HCT116 (cell line): ENCODE measurements at regions not wholly inside any gene's neighbourhood (a gene's known extent, or its start where the extent isn't known, plus 50 kb on each side); places are given as distances from the start of the nearest gene placed in this dataset.

ENCODE experiments used
- ATAC-seq: fragments of 200-7000 bp; cut with Tn5 transposase; 2 replicates; pipeline ENCODE4 v1.9.1; 2020; ENCODE audit warnings: mild to moderate bottlenecking, moderate library complexity
- BruUV-seq: library from RNA; stranded (reverse); fragments of 400-500 nt; replicated peaks from 2 replicates; lab custom pipeline; 2021; lab: Mats Ljungman, UMichigan
- CTCF ChIA-PET: fragments of 300-600 bp; sonication (Branson Sonifier 250); formaldehyde crosslinking; loops from one replicate; lab custom pipeline; 2021; ENCODE audit warnings: antibody characterized with exemption; lab: Charles Lee
- POLR2A ChIA-PET: fragments of 300-600, 350-600 bp; sonication (Branson Sonifier 250); formaldehyde crosslinking; loops from one replicate; lab custom pipeline; 2021; ENCODE audit warnings: antibody characterized with exemption; lab: Charles Lee
- RAD21 ChIA-PET, 2 experiments: fragments of 300-600 bp; sonication (Branson Sonifier 250); formaldehyde crosslinking; loops; one replicate each; lab custom pipeline; 2023; ENCODE audit warnings: low total read pairs in 2 of 2; ENCODE audit not compliant: uncharacterized antibody in 2 of 2, unreplicated experiment in 2 of 2, low non-redundant PET in 1 of 2; lab: Charles Lee
- DNase-seq: peaks from one replicate; pipeline ENCODE4 v3.0.0-alpha.2; 2010; ENCODE audit warnings: low read depth, low spot score
- H2AFZ ChIP-seq: fragments of 200-600 bp; shearing (Covaris generic), sonication (generic); 2 replicates; pipeline ENCODE4 v1.6.1; 2017; ENCODE audit warnings: low read depth, mixed run types, mixed read lengths, antibody characterized with exemption, low read length; ENCODE audit not compliant: poor library complexity, severe bottlenecking
- H3K27ac ChIP-seq: 2 replicates; pipeline ENCODE4 v1.5.1; 2012; ENCODE audit warnings: low read depth, low read length
- H3K27me3 ChIP-seq: fragments of 200-600 bp; sonication (generic); 2 replicates; pipeline ENCODE4 v1.6.1; 2016; ENCODE audit warnings: mixed run types, low read length, mixed read lengths; ENCODE audit not compliant: insufficient read depth
- H3K36me3 ChIP-seq, 2 experiments: fragments of 200-500 bp in 1 of 2; fragments of 200-600 bp in 1 of 2; sonication (Bioruptor generic) in 1 of 2; sonication (generic) in 1 of 2; 2 replicates each; pipeline versions ENCODE4 v1.5.1 to v1.6.1; 2014 to 2016; ENCODE audit warnings: low read length in 2 of 2, inconsistent platforms in 1 of 2, mixed read lengths in 1 of 2, mixed run types in 1 of 2; ENCODE audit not compliant: insufficient read depth in 2 of 2, control insufficient read depth in 1 of 2
- H3K4me1 ChIP-seq, 2 experiments: fragments of 200-600 bp in 1 of 2; sonication (generic) in 1 of 2; 2 replicates each; pipeline versions ENCODE4 v1.5.1 to v1.6.1; 2012 to 2017; ENCODE audit warnings: low read length in 2 of 2, inconsistent platforms in 1 of 2, mild to moderate bottlenecking in 1 of 2, mixed read lengths in 1 of 2, mixed run types in 1 of 2, moderate library complexity in 1 of 2; ENCODE audit not compliant: insufficient read depth in 2 of 2, control insufficient read depth in 1 of 2
- H3K4me2 ChIP-seq: fragments of 200-600 bp; sonication (generic); 2 replicates; pipeline ENCODE4 v1.6.1; 2017; ENCODE audit warnings: mixed run types, low read length, mixed read lengths
- H3K4me3 ChIP-seq, 2 experiments: fragments of 200-600 bp in 1 of 2; sonication (generic) in 1 of 2; replicated peaks in 1 of 2; 2 replicates each; pipeline ENCODE4 v1.5.1; 2011 to 2016; ENCODE audit warnings: low read length in 2 of 2, control low read depth in 1 of 2, low read depth in 1 of 2, mild to moderate bottlenecking in 1 of 2, mixed read lengths in 1 of 2, mixed run types in 1 of 2
- H3K79me2 ChIP-seq: fragments of 200-600 bp; sonication (generic); 2 replicates; pipeline ENCODE4 v1.6.1; 2017; ENCODE audit warnings: mild to moderate bottlenecking, mixed run types, low read length, moderate library complexity, mixed read lengths; ENCODE audit not compliant: insufficient read depth
- H3K9ac ChIP-seq: fragments of 200-600 bp; sonication (generic); 2 replicates; pipeline ENCODE4 v1.6.1; 2016; ENCODE audit warnings: low read length, mixed read lengths
- H3K9me2 ChIP-seq: fragments of 200-600 bp; sonication (generic), shearing (Covaris generic); 2 replicates; pipeline ENCODE4 v1.6.1; 2017; ENCODE audit warnings: mixed run types, mild to moderate bottlenecking, moderate library complexity; ENCODE audit not compliant: insufficient read depth
- H3K9me3 ChIP-seq, 2 experiments: fragments of 200-500 bp in 1 of 2; fragments of 200-600 bp in 1 of 2; sonication (Bioruptor generic) in 1 of 2; sonication (generic) in 1 of 2; 2 replicates each; pipeline ENCODE4 v1.6.1; 2014 to 2017; ENCODE audit warnings: low read length in 2 of 2, mixed read lengths in 2 of 2, inconsistent platforms in 1 of 2, low read depth in 1 of 2, mild to moderate bottlenecking in 1 of 2, mixed run types in 1 of 2, moderate library complexity in 1 of 2; ENCODE audit not compliant: control insufficient read depth in 1 of 2, insufficient read depth in 1 of 2
- H4K20me1 ChIP-seq: fragments of 200-600 bp; sonication (generic), shearing (Covaris generic); 2 replicates; pipeline ENCODE4 v1.6.1; 2017; ENCODE audit warnings: mixed run types, mild to moderate bottlenecking, moderate library complexity; ENCODE audit not compliant: insufficient read depth
- CEBPB ChIP-seq: IDR thresholded peaks from 2 replicates; pipeline ENCODE4 v1.6.1; 2012; ENCODE audit warnings: low read depth
- EGR1 ChIP-seq: IDR thresholded peaks from 2 replicates; pipeline ENCODE4 v1.6.1; 2012; ENCODE audit warnings: low read depth
- EZH2 ChIP-seq: fragments of 200-600 bp; sonication (generic); IDR thresholded peaks from 2 replicates; pipeline ENCODE4 v1.6.1; 2017; ENCODE audit warnings: antibody characterized with exemption, mixed run types
- MAX ChIP-seq: IDR thresholded peaks from 2 replicates; pipeline ENCODE4 v1.6.1; 2012
- POLR2A ChIP-seq: IDR thresholded peaks from 2 replicates; pipeline ENCODE4 v1.7.0; 2011; ENCODE audit warnings: borderline replicate concordance; ENCODE audit not compliant: insufficient read depth, insufficient read length; ENCODE audit errors: extremely low read depth
- POLR2AphosphoS5 ChIP-seq: IDR thresholded peaks from 2 replicates; pipeline ENCODE4 v1.6.1; 2011; ENCODE audit warnings: mild to moderate bottlenecking, low read depth, low read length, moderate library complexity
- RAD21 ChIP-seq: IDR thresholded peaks from 2 replicates; pipeline ENCODE4 v1.6.1; 2012; ENCODE audit warnings: low read depth, mild to moderate bottlenecking
- SIN3A ChIP-seq: IDR thresholded peaks from 2 replicates; pipeline ENCODE4 v1.6.1; 2012; ENCODE audit warnings: low read depth
- SRF ChIP-seq: IDR thresholded peaks from 2 replicates; pipeline ENCODE4 v1.6.1; 2012; ENCODE audit warnings: low read depth
- YY1 ChIP-seq: IDR thresholded peaks from 2 replicates; pipeline ENCODE4 v1.6.1; 2011; ENCODE audit warnings: low read length, low read depth, moderate library complexity, mild to moderate bottlenecking; ENCODE audit not compliant: insufficient replicate concordance; ENCODE audit errors: extremely low read depth
- ZBTB33 ChIP-seq: IDR thresholded peaks from 2 replicates; pipeline ENCODE4 v1.6.1; 2011; ENCODE audit warnings: mild to moderate bottlenecking, low read length, moderate library complexity; ENCODE audit not compliant: insufficient replicate concordance; ENCODE audit errors: extremely low read depth
- ZFX ChIP-seq: fragments of 450-650 bp; IDR thresholded peaks from 2 replicates; pipeline ENCODE4 v1.6.1; 2017
- intact Hi-C: fragments of 100-400 bp; cut with micrococcal nuclease; formaldehyde crosslinking; loops from 2 replicates; pipeline ENCODE4 v1.10.0; 2022

GRCh38 chr7:67519171-67519570 is 522.5 kb downstream of the TYW1 start:
- Histone ChIP-seq H3K36me3 (no peaks in the 10 kb centered on the region), H3K9me3 (no peaks in the 10 kb centered on the region), H3K4me3 (no peak overlapping the region), H3K27ac (no peak overlapping the region), H3K79me2 (no peaks in the 10 kb centered on the region), H3K9ac (no peak overlapping the region), H2AFZ (no peak overlapping the region), H4K20me1 (no peaks in the 10 kb centered on the region), H3K9me2 (no peaks in the 10 kb centered on the region), H3K4me2 (no peak overlapping the region), H3K4me1 (no peaks in the 10 kb centered on the region), H3K27me3 (no peaks in the 10 kb centered on the region)
- POLR2A ChIA-PET: no interaction called here
- intact Hi-C loops: no loop called here
- no peak for TF ChIP-seq SIN3A
- no TSS peak for BruUV-seq
- CTCF ChIA-PET: no interaction called here
- DNase-seq (no peak), ATAC-seq (no peak)
- RAD21 ChIA-PET: no interaction called here

- Histone ChIP-seq H3K9ac (no peak overlapping the region), H3K9me2 (no peaks in the 10 kb centered on the region), H3K4me1 (no peaks in the 10 kb centered on the region), H4K20me1 (no peaks in the 10 kb centered on the region), H3K4me2 (no peak overlapping the region), H3K27me3 (no peaks in the 10 kb centered on the region), H3K4me3 (no peak overlapping the region), H3K79me2 (no peaks in the 10 kb centered on the region), H2AFZ (no peak overlapping the region), H3K36me3 (no peaks in the 10 kb centered on the region), H3K9me3 (no peaks in the 10 kb centered on the region), H3K27ac (no peak overlapping the region)
- POLR2A ChIA-PET: no interaction called here
- DNase-seq (no peak), ATAC-seq (no peak)
- intact Hi-C loops: no loop called here
- RAD21 ChIA-PET: no interaction called here
- CTCF ChIA-PET: no interaction called here
- BruUV-seq: no TSS peak
- TF ChIP-seq POLR2AphosphoS5 (no peak), ZFX (no peak), YY1 (no peak), POLR2A (no peak), SRF (no peak), MAX (no peak), SIN3A (no peak), RAD21 (no peak), ZBTB33 (no peak), EZH2 (no peak), EGR1 (no peak), CEBPB (no peak)
These were observed 525.9 kb downstream of the TYW1 start for GRCh38 chr7:67522504-67522903.
